ENCODE measurements at regions not wholly inside any gene's neighbourhood (a gene's known extent, or its start where the extent isn't known, plus 50 kb on each side); places are given as distances from the start of the nearest gene placed in this dataset.
"Not testable (repeated sequence)": the region's sequence is repeated elsewhere in the genome, so short reads cannot be mapped to it uniquely, and the experiment has no call there.

DNA sequence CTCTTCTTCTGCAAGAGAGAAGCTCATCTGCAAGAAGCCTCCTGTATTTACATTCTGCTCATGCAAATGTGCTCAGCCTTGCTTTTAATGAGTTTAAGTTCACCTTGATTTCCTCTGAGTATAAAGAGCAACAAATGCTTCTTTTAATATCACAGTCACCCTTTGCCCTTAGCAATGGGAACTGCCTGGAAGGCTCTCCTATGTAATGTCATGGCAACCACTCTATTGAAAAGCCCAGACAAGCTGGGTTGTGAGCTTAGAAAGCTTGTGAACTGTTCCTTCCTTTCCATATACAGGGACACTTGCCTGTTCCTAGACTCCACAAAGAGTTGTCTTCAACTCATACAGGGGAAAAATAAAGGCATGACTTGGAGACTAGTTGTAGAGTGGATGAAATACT, 208.1 kb downstream of the ATP6V0E2 start:
- H3K27ac ChIP-seq; DNase-seq (ENCODE audit: low spot score): not testable (repeated sequence)

DNA sequence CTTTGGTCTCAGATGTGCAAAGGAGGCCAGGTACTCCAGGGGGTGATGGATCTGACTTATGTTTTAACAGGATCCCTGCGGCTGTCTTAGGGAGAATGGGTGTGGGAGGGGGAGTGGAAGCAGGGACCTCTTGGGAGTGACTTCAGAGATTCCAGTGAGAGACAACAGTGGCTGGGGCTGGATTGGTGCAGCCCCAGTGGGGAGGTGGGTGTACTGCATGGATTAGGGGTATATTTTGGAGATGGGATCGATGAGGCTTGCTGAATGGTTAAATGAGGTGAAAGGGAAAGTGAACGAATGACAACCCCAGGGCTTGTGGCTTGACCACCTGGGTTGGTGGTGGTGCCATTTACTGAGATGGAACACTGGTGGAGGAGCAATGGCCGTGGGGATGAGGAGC, 211.0 kb downstream of the ATP6V0E2 start:
- H3K4me3 ChIP-seq; DNase-seq (ENCODE audit: low spot score); H3K27ac ChIP-seq: not testable (repeated sequence)

More for the DNA sequence above, 208.1 kb downstream of the ATP6V0E2 start:
- not testable (repeated sequence) for H3K4me3 ChIP-seq

DNA sequence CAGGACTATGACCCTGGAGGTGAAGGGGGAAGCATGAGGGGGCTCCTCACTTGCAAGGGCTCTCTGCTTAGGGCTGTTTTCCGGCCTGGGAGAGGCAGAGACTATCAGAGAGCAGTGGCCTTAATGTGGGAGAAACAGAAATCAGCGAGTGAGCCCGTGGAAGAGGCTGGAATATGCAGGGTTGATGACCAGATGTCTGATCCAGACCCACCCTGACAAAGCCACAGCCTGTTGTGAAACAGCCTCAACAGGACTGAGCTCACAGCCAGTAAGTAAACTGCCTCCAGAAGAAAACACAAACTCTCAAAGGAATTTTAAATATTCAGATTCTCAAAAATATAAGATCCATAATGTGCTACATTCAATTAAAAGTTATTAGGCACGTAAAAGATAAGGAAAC, 213.7 kb downstream of the ATP6V0E2 start:
- not testable (repeated sequence) for H3K27ac ChIP-seq; DNase-seq (ENCODE audit: low spot score); H3K4me3 ChIP-seq

DNA sequence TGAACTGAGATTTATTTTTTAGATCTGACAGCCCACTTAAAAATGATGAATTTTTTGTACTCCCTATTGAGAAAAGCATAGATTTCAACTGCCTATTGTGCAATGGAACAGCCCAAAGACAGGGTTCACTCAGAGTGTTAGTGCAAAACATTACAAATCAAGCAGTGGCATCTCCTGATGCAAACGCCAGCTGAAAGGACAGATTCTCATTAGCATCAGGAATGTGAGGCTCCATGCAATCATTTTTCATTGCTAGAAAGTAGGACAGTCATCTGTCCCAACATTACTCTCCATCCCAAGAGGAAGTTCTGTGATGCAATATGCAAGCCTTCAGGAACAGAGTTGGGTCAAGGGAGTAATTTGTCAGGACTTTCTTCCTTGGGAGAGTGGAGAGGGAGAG, 215.4 kb downstream of the ATP6V0E2 start:
- not testable (repeated sequence) for H3K27ac ChIP-seq; DNase-seq (ENCODE audit: low spot score); H3K4me3 ChIP-seq

DNA sequence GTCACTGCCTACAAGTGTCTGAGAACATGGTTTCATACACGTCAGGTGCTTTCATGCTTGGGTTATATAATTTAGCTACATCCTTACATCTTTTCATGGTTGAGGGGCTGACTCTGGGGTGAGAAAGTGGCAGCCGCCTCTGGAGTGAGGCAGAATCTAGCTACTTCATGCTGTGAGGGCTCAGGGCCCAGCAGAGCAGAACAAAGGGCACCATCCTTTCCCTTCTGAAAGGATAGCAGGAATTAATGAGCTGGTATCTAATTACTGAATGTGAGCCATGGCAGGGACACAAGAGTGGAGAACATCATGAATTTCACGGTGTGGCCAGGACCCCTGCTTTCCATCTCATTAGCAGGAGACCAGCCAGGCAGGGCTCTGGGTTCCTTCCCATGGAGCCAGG, 217.0 kb downstream of the ATP6V0E2 start:
- H3K4me3 ChIP-seq; H3K27ac ChIP-seq; DNase-seq (ENCODE audit: low spot score): not testable (repeated sequence)

DNA sequence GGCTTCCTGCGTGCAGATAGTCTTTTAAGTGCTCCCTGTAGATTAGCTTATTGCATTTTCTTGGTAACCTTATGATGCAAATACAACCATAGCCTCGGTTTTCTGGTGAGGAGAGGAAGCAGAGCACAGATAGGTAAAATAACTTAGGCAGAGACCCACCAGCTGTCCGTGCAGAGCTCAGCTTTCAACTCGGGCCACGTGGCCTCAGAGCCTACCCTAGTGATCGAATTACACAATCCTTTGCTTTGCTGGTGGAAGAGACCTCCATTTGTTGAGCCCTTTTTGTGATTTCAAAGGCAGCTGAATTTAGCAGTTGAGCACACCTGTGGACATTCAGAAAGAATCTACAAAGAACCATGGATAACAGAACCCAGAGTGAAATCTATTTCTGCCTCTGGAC, 220.1 kb downstream of the ATP6V0E2 start:
- DNase-seq (ENCODE audit: low spot score); H3K4me3 ChIP-seq; H3K27ac ChIP-seq: not testable (repeated sequence)

DNA sequence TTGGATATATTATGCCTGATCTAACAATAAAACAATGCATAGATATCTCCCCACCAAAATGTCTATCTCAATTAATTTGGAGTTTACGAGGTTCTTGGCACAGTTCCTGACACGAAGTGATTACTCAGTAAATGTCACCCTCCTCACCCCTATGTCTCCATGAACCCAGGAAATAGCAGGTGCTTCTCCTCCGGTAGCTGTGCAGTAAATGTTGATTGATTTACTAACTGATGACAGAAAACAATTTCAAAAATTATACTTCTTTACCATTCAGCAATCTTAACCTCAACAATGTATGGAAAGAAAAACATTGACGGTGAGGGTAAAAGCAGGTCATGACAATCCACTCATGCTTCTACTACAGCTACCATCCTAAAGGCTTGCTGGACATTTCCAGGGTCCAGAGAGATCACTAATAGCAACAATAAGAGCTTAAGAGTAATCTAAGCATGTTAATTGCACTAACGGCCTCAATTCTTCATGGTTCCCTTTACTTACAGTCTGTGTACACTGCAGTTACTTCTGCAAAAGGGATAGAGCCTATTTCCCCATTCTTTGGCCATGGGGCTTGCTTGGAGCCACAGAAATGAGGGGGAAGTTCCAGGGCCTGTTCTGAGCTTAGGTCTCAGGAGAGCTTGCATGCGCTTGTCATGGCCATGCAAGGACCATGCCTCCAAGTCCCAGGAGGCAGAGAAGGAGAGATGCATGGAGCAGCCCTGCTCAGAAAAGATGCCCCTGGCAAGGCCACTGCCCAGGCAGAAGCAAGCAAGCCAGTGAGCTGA, 222.6 kb downstream of the ATP6V0E2 start:
- not testable (repeated sequence) for H3K27ac ChIP-seq; DNase-seq (ENCODE audit: low spot score); H3K4me3 ChIP-seq

DNA sequence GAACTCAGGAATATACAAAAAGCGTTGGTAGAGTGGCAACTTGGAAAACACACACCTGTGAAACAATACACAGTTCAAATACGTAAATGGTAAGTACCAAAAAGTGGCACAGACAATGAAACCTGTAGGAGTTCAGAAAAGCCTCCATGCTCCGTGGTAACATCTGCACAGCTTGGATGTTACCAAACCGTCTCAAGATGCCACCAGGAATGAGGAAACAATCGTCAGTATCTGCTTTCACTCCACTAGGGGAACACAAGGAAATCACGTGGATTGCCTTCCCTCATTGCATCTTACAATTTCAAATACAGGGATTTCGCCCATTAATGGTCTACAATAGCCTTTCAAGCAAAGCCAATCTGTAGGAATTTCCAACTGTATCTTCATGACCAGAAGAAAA, 224.6 kb upstream of the LRRC61 start:
- not testable (repeated sequence) for H3K4me3 ChIP-seq; H3K27ac ChIP-seq; DNase-seq (ENCODE audit: low spot score)

DNA sequence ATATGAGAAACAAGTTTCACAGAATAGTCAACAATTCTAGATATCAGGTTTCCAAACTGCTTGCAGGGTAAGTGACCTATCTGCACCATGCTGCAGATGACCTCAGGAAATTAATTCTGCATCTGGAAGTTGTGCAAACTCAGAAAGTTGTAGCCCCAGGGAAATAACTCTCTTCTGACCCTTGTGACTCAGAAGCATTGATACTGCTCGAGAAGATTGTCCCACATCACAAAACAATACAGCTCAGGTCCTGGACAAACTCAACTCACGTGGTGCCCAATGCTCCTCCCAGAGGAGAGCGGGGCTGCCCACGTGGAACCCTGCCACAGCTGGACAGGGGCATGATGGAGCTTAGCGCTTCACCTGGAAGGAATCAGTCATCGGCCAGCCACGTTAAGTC, 221.9 kb upstream of the LRRC61 start:
- not testable (repeated sequence) for H3K27ac ChIP-seq; H3K4me3 ChIP-seq; DNase-seq (ENCODE audit: low spot score)

DNA sequence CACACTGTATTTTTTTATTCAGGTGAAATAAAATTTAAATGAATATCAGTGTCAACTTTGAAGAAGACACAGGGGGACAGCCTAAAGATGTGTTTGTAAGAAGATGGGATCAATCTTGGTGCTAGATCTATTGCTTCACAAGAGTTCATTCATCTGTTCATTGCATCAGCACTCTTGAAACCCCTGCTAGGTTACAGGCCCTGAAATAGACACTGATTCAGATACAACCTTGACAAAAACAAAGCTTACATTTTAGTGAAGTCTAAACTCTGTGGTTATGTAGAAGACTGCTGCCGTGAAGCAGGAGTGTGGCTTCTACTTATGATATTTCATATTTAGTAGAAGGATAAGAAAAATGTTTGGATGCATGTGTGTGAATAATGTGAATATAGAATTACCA, 215.9 kb upstream of the LRRC61 start:
- not testable (repeated sequence) for H3K27ac ChIP-seq; H3K4me3 ChIP-seq; DNase-seq (ENCODE audit: low spot score)

DNA sequence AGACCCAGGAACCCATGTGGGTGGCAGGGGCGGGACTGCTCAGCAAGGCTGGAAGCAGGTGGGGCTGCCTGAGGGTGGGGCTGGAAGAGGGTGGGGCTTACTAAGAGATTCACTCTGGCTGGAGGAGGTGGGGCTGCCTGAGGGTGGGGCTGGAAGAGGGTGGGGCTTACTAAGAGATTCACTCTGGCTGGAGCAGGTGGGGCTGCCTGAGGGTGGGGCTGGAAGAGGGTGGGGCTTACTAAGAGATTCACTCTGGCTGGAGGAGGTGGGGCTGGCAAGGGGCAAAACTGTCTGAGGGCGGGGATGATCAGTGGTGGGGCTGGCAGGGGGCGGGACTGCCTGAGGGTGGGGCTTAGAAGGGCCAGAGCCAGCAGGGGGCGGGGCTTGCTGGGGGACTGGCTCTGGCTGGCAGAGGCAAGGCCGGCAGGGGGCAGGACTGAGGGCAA, 212.8 kb upstream of the LRRC61 start:
- not testable (repeated sequence) for DNase-seq (ENCODE audit: low spot score); H3K4me3 ChIP-seq; H3K27ac ChIP-seq

DNA sequence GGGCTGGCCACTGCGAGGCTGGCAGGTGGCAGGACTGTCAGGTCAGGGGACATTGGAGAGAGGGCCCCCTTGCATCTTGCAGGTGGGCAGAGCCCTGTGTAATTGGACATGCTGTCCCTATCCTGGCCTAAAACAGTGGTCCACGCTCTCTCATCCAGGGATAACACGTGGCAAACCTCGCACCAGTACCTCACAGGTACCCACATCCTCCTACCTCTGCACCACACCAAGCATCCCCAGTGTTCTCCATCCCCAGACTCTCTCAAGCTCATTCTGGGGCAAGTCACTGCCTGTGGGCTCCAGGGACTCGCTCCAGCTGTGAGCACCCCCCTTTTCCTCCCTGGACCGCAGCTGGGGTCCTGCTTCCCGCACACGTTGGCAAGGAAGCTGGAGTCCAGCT, 212.3 kb upstream of the LRRC61 start:
- DNase-seq (ENCODE audit: low spot score); H3K4me3 ChIP-seq; H3K27ac ChIP-seq: not testable (repeated sequence)

DNA sequence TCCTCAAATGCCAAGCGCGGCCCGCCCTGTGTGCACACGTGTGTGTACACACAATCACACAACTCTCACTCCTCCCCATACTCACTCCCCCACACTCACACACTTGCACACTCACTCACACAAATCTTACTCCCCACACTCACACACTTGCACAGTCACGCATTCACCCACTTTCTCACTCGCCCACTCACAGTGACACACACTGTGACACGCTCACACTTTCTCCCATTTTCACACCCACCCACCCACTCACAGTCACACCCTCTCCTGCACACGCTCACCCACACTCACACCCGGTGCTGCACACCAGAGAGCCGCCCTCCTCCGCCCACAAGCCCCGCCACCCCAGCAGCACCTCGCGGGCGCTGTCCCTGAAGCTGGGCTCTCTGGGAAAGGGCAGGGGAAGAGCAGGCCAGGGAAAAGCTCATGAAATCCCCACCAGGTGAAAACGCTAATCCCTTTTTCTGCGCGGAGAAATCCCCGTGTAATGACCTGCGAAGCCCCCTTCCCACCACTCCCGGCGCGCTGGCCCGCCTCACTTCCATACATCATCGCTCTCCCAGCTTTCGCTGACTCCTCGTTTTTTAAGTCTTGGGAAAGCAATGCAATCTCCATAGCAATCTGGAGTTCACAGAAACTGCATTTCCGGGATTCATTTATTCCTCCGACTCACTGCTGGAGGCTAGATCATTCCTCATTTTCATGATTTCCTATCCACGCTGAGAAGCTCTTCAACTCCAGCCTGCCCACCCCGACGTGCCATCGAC, 211.6 kb upstream of the LRRC61 start:
- not testable (repeated sequence) for H3K4me3 ChIP-seq; H3K27ac ChIP-seq; DNase-seq (ENCODE audit: low spot score)

DNA sequence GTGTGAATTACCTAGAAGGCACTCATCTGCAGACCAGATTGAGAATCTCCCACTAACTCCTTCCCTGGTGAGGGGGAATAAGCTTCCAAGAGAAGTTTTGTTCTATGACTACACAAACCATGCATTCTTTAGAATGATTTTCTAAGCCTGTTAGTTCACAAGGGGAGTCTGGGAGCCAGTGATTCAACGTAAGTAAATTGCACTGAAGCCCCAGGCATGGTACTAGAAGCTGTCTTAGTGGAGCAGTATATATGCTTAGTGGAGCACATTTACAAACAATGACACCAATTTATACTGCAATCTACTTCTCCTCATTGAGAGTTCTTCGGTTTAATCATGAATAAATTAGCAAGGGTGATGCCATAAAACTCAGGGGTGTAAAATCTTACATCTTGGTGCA, 209.9 kb upstream of the LRRC61 start:
- not testable (repeated sequence) for H3K27ac ChIP-seq; DNase-seq (ENCODE audit: low spot score); H3K4me3 ChIP-seq

DNA sequence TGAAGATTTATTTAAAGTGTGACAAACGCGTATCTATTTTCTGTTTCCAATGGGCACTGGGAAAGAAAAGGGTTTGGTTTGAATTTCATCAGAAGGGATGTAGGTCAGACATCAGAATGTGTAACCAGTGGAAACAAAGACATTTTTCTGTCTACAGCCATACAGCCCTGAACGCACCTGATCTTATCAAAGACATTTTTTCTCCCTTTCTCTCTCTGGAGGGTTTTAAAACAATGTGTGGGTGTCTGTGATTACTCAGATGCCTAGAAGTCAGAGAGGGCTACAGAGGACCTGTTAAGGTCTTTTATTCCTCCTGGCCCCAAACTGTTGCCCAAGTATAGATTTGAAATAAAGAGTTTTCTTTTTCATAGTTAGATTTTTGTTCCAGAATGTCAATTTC, 208.6 kb upstream of the LRRC61 start:
- not testable (repeated sequence) for DNase-seq (ENCODE audit: low spot score); H3K4me3 ChIP-seq; H3K27ac ChIP-seq

DNA sequence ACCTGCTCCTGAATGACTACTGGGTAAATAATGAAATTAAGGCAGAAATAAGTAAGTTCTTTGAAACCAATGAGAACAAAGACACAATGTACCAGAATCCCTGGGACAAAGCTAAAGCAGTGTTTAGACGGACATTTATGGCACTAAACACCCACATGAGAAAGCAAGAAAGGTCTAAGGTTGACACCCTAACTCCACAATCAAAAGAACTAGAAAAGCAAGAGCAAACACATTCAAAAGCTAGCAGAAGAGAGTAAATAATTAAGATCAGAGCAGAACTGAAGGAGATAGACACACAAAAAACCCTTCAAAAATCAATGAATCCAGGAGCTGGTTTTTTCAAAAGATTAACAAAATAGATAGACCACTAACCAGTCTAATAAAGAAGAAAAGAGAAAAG, 203.2 kb upstream of the LRRC61 start:
- not testable (repeated sequence) for H3K27ac ChIP-seq; H3K4me3 ChIP-seq; DNase-seq (ENCODE audit: low spot score)

DNA sequence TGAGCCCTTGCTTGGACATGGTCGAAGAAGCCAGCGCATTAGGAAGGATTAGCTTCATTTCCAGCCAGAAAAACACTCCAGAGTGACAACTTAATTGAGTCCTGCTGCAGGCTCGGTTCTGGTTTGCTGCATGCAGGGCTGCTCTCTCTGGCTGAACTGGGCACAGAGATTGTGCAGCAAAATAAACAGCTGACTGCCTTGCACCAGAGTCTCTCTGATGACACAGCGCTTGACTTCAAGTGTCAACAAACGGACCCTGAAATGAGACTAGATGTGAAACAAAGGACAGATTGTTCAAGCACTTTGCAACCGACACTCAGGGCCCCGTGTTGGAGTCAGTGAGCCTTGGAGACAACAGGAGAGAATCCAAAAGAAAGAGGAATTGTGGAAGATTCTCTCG, 197.3 kb upstream of the LRRC61 start:
- H3K4me3 ChIP-seq; DNase-seq (ENCODE audit: low spot score); H3K27ac ChIP-seq: not testable (repeated sequence)

DNA sequence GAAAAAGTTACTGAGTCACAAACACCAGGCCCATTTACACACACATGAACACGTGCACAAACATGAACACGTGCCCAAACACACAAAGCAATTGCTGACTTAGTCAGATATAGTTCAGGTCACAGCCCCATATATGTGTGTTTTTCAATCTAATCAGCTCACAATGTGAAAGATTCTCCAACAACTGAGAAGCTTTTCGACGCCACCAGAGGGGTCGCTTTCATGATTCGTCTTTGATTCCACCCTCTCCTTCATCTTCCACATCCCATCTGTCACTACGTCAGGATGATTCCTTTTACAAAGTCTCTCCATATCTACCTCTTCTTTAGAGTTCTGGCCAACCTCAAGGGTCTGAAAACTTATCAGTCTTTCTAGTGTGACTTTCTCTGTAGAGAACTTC, 188.7 kb upstream of the LRRC61 start:
- DNase-seq (ENCODE audit: low spot score); H3K27ac ChIP-seq; H3K4me3 ChIP-seq: not testable (repeated sequence)

DNA sequence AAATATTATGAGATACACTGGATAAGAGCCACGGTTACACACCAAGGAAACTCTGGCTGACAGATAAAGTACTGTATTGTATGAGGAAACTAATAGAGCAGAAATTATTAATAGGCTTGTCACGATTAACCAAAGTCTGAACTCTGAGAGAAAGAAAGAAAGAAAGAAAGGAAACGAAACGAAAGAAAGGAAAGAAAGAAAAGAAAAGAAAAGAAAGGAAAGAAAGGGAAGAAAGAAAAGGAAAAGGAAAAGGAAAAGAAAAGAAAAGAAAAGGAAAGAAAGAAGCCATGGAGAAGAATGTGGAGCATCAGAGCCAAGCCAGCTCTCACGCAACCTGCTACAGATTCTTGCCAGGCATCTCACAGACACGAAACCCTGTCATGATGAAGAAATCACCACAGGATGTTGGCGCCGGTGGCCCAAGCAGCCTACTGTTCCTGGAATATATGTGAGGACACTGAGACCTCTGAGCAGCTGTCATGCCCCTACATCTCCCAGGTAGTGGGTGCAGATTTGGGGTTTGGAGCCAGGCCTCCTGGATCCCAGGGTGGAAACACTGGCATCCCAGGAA, 187.4 kb upstream of the LRRC61 start:
- DNase-seq (ENCODE audit: low spot score); H3K27ac ChIP-seq; H3K4me3 ChIP-seq: not testable (repeated sequence)

DNA sequence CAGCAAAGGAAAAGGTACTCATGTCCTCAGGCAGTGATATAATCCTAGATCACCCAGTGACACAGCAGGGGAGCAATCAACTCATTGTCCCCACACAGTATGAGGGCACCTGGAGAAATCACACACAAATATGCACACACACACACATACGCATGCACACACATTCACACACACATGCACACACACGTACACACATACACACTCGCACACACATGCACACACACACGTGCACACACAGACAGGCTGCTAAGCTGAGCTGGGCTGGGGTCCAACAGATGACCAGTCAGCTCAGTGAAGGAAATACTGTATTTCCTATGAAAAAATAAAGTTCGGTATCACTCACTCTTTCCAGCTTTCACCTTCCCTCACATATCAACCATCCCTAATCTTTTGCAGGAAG, 183.3 kb upstream of the LRRC61 start:
- not testable (repeated sequence) for DNase-seq (ENCODE audit: low spot score); H3K27ac ChIP-seq; H3K4me3 ChIP-seq

Measured in coronary artery (tissue), 2 donors.